OCI-LY1 (cell line): ENCODE measurements at regions not wholly inside any gene's neighbourhood (a gene's known extent, or its start where the extent isn't known, plus 50 kb on each side); places are given as distances from the start of the nearest gene placed in this dataset.

Source experiments
- H2AFZ ChIP-seq: fragments of 200-600 bp; sonication (generic), shearing (Covaris generic); 2 replicates; pipeline ENCODE4 v1.6.0; 2014; ENCODE audit warnings: antibody characterized with exemption, mild to moderate bottlenecking, low read length
- H3F3A ChIP-seq: fragments of 200-600 bp; sonication (generic), shearing (Covaris generic); 2 replicates; pipeline ENCODE4 v1.6.0; 2014; ENCODE audit warnings: mild to moderate bottlenecking, antibody characterized with exemption, low read length, moderate library complexity; ENCODE audit not compliant: insufficient read depth
- H3K27ac ChIP-seq: fragments of 200-600 bp; sonication (generic); 2 replicates; pipeline ENCODE4 v1.5.1; 2014; ENCODE audit warnings: low read length, mixed run types, mild to moderate bottlenecking, low read depth; ENCODE audit not compliant: poor library complexity, severe bottlenecking
- H3K27me3 ChIP-seq: fragments of 200-600 bp; sonication (generic); 2 replicates; pipeline ENCODE4 v1.6.0; 2014; ENCODE audit warnings: antibody characterized with exemption, mild to moderate bottlenecking, low read length, moderate library complexity; ENCODE audit not compliant: insufficient read depth
- H3K36me3 ChIP-seq: fragments of 200-600 bp; sonication (generic); 2 replicates; pipeline ENCODE4 v1.6.1; 2014; ENCODE audit warnings: mild to moderate bottlenecking, antibody characterized with exemption, low read length, moderate library complexity, mixed read lengths; ENCODE audit not compliant: insufficient read depth
- H3K4me1 ChIP-seq: fragments of 200-600 bp; sonication (generic); 2 replicates; pipeline ENCODE4 v1.5.1; 2014; ENCODE audit warnings: mild to moderate bottlenecking, low read length, moderate library complexity; ENCODE audit not compliant: insufficient read depth, severe bottlenecking
- H3K4me2 ChIP-seq: fragments of 200-600 bp; sonication (generic), shearing (Covaris generic); 2 replicates; pipeline ENCODE4 v1.6.1; 2014; ENCODE audit warnings: low read length
- H3K4me3 ChIP-seq: fragments of 200-600 bp; sonication (generic); 2 replicates; pipeline ENCODE4 v1.5.1; 2014; ENCODE audit warnings: low read length, low read depth, mild to moderate bottlenecking, mixed read lengths; ENCODE audit not compliant: poor library complexity, severe bottlenecking
- H3K79me2 ChIP-seq: fragments of 200-600 bp; shearing (Covaris generic); 2 replicates; pipeline ENCODE4 v1.6.1; 2016; ENCODE audit warnings: mixed run types, low read length, mixed read lengths; ENCODE audit not compliant: insufficient read depth
- H3K9ac ChIP-seq: fragments of 200-600 bp; sonication (generic), shearing (Covaris generic); 2 replicates; pipeline ENCODE4 v1.6.1; 2014; ENCODE audit warnings: mild to moderate bottlenecking, low read length, mixed read lengths
- H3K9me2 ChIP-seq: fragments of 200-600 bp; sonication (generic), shearing (Covaris generic); 2 replicates; pipeline ENCODE4 v1.6.1; 2014; ENCODE audit warnings: low read depth, mild to moderate bottlenecking, low read length, mixed read lengths
- H3K9me3 ChIP-seq: fragments of 200-600 bp; shearing (Covaris generic); 2 replicates; pipeline ENCODE4 v1.6.1; 2014; ENCODE audit warnings: low read length, mixed read lengths
- H4K20me1 ChIP-seq: fragments of 200-600 bp; sonication (generic), shearing (Covaris generic); 2 replicates; pipeline ENCODE4 v1.6.0; 2016; ENCODE audit warnings: mild to moderate bottlenecking, low read length; ENCODE audit not compliant: insufficient read depth
- EZH2 ChIP-seq: fragments of 200-600 bp; sonication (generic), shearing (Covaris generic); IDR thresholded peaks from 2 replicates; pipeline ENCODE4 v1.8.0; 2017; ENCODE audit warnings: borderline replicate concordance, mixed run types, mild to moderate bottlenecking, antibody characterized with exemption, low read length, moderate library complexity, mixed read lengths
- TF ChIP-seq, protein P1 (sequence below): fragments of 200-600 bp; sonication (generic), shearing (Covaris generic); IDR thresholded peaks from 2 replicates; pipeline ENCODE4 v1.5.1; 2017; ENCODE audit warnings: mild to moderate bottlenecking, antibody characterized with exemption, low read length, moderate library complexity, mixed read lengths

DNA sequence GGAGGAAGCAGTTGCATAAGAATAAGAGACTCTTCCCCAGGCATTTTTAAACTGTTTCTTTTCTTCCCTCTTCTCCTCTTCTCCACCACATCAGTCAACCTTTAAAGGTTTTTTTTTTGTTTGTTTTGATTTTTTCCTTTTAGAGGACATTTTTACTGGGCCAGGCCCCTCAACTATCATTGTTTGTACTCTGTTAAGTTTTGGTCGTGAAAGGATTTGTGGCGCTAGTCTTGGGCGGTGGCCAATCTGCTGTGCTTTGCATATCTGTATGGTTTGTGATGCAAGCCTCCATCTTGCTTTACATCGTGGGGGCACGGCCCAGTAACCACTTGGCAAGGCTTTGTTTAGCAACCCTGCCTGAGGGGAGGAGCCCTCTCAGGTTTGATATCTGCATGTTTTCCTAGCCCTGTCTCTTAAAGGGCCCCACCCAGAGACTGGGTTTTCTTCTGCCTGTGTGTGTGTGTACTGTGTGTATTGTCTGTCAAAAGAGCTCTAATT lies 101.9 kb upstream of the SLITRK2 start:
- Histone ChIP-seq H3K36me3 (no peaks in the 10 kb centered on the region), H3K4me1 (no peaks in the 10 kb centered on the region), H3K4me2 (no peak overlapping the region), H3K27ac (no peak overlapping the region), H2AFZ (no peak overlapping the region), H4K20me1 (no peaks in the 10 kb centered on the region), H3K79me2 (no peaks in the 10 kb centered on the region), H3F3A (no peaks in the 10 kb centered on the region), H3K27me3 (no peaks in the 10 kb centered on the region), H3K4me3 (no peak overlapping the region), H3K9me2 (no peaks in the 10 kb centered on the region), H3K9me3 (no peaks in the 10 kb centered on the region), H3K9ac (no peak overlapping the region)
- TF ChIP-seq, protein P1, sequence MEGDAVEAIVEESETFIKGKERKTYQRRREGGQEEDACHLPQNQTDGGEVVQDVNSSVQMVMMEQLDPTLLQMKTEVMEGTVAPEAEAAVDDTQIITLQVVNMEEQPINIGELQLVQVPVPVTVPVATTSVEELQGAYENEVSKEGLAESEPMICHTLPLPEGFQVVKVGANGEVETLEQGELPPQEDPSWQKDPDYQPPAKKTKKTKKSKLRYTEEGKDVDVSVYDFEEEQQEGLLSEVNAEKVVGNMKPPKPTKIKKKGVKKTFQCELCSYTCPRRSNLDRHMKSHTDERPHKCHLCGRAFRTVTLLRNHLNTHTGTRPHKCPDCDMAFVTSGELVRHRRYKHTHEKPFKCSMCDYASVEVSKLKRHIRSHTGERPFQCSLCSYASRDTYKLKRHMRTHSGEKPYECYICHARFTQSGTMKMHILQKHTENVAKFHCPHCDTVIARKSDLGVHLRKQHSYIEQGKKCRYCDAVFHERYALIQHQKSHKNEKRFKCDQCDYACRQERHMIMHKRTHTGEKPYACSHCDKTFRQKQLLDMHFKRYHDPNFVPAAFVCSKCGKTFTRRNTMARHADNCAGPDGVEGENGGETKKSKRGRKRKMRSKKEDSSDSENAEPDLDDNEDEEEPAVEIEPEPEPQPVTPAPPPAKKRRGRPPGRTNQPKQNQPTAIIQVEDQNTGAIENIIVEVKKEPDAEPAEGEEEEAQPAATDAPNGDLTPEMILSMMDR = no peak
- TF ChIP-seq EZH2 = no peak

DNA sequence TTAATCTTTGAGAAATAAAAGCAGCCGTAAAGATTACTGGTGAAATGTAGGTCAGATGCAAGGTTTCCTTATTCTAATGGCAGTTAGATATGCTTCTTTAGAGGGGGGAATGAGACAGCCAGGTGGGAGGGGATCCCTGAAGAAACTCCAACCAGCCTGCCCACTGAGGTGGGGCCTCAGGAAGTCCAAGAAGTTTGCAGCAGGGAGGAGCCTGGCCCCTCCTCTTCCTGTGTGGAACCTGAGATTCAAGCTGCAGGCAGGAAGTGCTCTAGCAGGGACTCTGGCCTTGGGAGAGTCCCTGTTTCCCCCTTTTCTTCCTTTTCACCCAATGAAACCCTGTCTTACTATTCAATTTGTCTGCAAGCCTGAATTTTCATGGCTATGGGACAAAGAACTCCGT lies 101.4 kb upstream of the SLITRK2 start:
- no peak overlapping the region for H3K27ac ChIP-seq
- no peaks in the 10 kb centered on the region for H3K9me3 ChIP-seq
- H3F3A ChIP-seq = no peaks in the 10 kb centered on the region
- no peak overlapping the region for H3K4me3 ChIP-seq
- no peaks in the 10 kb centered on the region for H3K9me2 ChIP-seq
- H3K4me2 ChIP-seq = no peak overlapping the region
- no peaks in the 10 kb centered on the region for H3K27me3 ChIP-seq
- TF ChIP-seq, protein P1 = no peak
- TF ChIP-seq EZH2 = no peak
- H3K9ac ChIP-seq = no peak overlapping the region
- no peaks in the 10 kb centered on the region for H3K79me2 ChIP-seq
- H3K36me3 ChIP-seq = no peaks in the 10 kb centered on the region
- no peaks in the 10 kb centered on the region for H4K20me1 ChIP-seq
- no peak overlapping the region for H2AFZ ChIP-seq
- H3K4me1 ChIP-seq = no peaks in the 10 kb centered on the region

DNA sequence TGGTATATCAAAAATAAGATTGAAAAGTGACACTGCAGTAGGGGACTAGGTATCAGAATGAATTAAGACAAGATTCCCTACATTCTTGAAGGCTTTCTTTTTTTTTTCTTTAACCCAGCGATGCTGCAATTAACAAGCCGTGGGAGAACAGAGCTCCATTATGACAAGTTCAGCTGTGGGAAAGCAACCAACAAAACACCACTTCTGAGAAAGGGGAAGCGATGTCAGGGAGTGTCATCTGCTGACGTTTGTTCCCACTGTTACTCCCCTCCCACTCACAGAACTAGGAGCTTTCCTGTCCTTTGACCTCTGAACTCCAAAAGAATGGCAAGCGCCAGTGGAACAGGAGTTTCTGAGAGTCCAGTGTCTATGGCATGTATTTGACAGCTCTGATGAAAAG lies 90.2 kb upstream of the SLITRK2 start:
- Histone ChIP-seq H3K9ac (no peak overlapping the region), H4K20me1 (no peaks in the 10 kb centered on the region), H3K79me2 (no peaks in the 10 kb centered on the region), H3K4me3 (no peak overlapping the region), H3K4me2 (no peak overlapping the region), H3K4me1 (no peaks in the 10 kb centered on the region), H3K27ac (no peak overlapping the region), H3K9me3 (no peaks in the 10 kb centered on the region), H3K36me3 (no peaks in the 10 kb centered on the region), H2AFZ (no peak overlapping the region), H3F3A (no peaks in the 10 kb centered on the region), H3K9me2 (no peaks in the 10 kb centered on the region), H3K27me3 (no peaks in the 10 kb centered on the region)
- no peak for TF ChIP-seq EZH2
- TF ChIP-seq, protein P1 = no peak
